Hepatocyte (in vitro differentiated cells): ENCODE measurements at regions not wholly inside any gene's neighbourhood (a gene's known extent, or its start where the extent isn't known, plus 50 kb on each side); places are given as distances from the start of the nearest gene placed in this dataset.

Source experiments
- EZH2phosphoT487 ChIP-seq: fragments of 200-600 bp; sonication (generic); IDR thresholded peaks from one replicate; pipeline ENCODE4 v1.6.1; 2018; ENCODE audit warnings: antibody characterized with exemption, mild to moderate bottlenecking, low read depth, moderate library complexity; ENCODE audit not compliant: unreplicated experiment, severe bottlenecking
- TF ChIP-seq, protein P1 (sequence below): fragments of 200-600 bp; sonication (generic); IDR thresholded peaks from 2 replicates; pipeline ENCODE4 v1.5.1; 2016; ENCODE audit warnings: antibody characterized with exemption, mild to moderate bottlenecking; ENCODE audit not compliant: poor library complexity

DNA sequence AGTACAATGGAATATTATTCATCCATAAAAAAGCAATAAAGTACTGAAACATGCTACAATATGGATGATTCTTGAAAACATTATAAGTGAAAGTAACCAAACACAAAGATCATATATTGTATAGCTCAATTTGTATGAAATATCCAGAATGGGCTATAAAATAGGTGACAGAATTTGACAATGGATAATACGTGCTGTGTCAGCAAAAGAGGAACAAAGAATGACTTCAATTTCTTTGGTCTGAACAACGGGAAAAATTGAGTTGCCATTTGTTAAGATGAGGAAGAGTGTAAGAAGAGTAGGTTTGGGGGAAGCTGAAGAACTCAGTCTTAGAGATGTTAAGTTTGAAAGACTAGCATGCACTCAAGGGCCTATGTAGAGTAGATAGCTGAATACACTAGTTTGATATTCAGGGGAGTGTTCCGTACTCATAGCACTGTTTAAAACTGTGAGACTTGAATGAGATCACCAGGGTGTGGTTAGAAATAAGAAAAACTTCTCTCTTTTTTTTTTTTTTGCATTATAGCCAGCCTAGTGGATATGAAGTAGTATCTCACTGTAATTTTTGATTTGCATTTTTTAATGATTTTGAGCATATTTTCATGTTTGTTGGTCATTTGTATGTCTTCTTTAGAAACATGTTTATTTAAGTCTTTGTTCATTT lies 213.6 kb downstream of the NR4A2 start:
- TF ChIP-seq, protein P1, sequence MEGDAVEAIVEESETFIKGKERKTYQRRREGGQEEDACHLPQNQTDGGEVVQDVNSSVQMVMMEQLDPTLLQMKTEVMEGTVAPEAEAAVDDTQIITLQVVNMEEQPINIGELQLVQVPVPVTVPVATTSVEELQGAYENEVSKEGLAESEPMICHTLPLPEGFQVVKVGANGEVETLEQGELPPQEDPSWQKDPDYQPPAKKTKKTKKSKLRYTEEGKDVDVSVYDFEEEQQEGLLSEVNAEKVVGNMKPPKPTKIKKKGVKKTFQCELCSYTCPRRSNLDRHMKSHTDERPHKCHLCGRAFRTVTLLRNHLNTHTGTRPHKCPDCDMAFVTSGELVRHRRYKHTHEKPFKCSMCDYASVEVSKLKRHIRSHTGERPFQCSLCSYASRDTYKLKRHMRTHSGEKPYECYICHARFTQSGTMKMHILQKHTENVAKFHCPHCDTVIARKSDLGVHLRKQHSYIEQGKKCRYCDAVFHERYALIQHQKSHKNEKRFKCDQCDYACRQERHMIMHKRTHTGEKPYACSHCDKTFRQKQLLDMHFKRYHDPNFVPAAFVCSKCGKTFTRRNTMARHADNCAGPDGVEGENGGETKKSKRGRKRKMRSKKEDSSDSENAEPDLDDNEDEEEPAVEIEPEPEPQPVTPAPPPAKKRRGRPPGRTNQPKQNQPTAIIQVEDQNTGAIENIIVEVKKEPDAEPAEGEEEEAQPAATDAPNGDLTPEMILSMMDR = no peak
- TF ChIP-seq EZH2phosphoT487 = no peak
